GM12874 (cell line): ENCODE measurements at regions not wholly inside any gene's neighbourhood (a gene's known extent, or its start where the extent isn't known, plus 50 kb on each side); places are given as distances from the start of the nearest gene placed in this dataset.

Experiments used
- TF ChIP-seq, protein P1 (sequence below): IDR thresholded peaks from 2 replicates; pipeline ENCODE4 v1.5.1; 2011; ENCODE audit warnings: low read depth, mild to moderate bottlenecking, control low read depth, low read length, moderate library complexity; ENCODE audit not compliant: insufficient read depth

DNA sequence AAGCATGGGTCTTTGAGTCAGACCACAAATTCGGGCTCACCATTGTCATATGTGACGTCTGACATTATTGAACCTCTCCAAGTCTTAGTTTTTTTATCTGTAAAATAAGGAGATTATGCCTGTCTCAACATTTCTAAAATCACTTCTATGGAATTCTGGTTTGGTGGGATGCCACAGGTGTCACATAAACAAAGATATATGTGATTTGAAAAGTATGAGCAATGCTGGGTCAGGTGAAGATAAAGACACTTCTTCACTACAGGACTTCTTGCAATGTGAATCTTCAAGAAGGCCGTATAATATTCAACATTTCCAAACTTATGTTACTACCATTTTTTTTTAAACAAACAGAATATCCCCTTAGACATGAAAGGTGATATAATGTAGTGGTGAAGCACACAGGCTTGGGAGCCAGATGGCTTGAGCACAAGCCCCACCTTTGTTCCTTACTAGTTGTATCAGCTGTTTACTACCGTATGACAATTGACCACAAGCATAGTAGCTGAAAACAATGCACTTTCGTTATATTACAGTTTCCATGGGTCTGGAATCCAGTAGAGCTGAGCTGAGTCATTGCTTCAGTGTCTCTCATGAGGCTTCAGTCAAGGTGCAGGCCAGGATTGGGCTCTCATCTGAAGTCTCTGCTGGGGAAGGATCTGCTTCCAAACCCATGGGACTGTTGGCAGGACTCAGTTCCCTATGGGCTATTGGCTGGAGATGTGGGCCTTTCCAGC lies 87.7 kb downstream of the UTP18 start:
- TF ChIP-seq, protein P1, sequence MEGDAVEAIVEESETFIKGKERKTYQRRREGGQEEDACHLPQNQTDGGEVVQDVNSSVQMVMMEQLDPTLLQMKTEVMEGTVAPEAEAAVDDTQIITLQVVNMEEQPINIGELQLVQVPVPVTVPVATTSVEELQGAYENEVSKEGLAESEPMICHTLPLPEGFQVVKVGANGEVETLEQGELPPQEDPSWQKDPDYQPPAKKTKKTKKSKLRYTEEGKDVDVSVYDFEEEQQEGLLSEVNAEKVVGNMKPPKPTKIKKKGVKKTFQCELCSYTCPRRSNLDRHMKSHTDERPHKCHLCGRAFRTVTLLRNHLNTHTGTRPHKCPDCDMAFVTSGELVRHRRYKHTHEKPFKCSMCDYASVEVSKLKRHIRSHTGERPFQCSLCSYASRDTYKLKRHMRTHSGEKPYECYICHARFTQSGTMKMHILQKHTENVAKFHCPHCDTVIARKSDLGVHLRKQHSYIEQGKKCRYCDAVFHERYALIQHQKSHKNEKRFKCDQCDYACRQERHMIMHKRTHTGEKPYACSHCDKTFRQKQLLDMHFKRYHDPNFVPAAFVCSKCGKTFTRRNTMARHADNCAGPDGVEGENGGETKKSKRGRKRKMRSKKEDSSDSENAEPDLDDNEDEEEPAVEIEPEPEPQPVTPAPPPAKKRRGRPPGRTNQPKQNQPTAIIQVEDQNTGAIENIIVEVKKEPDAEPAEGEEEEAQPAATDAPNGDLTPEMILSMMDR, result no peak

DNA sequence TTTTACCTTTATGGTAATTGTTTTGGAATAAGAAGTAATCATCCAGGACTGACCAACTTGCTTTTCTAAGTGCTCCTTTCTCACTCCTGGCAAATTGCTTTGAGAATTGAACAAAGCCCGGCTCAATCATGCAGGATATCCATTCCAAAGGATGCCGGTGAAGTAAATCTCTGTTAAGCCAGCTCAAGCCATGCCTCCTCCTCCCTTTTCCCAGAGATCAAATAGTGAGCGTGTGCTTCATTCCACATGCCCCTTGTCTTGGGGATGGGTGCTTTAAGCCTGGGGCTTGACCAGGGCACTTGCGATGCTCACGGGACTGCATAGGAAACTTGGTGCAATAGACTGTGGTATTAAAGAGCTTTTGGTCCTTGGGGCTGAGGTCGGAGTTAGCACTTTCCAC lies 90.7 kb downstream of the UTP18 start:
- TF ChIP-seq, protein P1, result no peak

DNA sequence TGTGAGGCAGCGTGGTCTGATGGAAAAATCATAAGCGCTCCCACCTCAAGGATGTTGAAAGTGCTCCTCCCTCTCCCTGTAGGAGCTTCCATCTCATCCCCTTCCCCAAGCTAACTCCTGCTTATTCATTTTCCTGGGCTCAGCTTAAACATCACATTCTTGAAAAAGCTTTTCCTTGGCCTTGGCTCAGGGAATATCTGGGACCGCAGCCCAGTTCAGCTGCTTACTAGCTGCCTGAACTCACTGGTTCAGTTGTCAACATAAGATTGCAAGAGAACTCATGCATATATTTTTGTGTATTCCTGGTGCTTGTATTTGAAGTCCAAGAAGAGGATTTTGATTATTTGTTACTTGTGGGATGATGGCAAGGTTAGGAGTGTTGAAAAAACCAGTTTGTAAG lies 91.5 kb downstream of the UTP18 start:
- TF ChIP-seq, protein P1, result no peak

DNA sequence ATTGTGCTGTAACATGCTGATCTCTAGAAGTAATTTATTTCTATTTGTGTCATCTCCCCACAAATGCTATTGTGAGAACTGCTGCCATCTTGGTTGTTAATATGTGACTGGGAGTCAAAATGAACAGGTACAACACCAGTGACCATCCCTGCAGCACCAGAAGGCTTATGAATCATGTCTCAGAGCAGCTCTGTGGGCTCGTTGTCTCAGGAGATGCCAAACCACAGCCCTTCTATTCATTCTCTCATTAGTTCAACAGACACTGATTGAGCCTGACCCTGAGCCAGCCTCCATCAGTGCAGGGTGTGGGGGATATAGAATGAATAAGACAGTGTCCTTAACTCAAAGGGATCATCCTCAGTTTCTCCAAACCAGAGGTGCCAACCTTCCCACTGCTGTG lies 92.5 kb downstream of the UTP18 start:
- TF ChIP-seq, protein P1, result no peak

DNA sequence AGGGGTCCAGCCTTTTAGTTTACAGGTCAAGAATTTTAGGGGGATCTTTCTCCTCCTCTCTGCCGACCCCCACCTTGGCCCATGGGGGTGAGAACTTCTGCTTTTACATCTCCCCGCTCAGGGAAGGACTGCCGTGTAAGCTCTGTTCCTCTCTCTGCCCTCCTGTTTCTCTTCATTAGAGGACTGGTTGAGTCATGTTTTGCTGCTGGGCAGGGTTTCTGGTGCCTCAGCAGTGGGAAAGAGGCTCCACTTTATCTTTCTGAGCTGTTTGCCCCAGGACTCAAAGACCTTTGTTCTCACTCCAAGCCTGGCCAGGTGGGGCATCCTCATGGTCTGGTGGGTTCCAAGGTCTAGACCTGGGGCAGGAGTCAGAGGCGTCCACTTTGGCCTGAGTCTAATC lies 93.0 kb downstream of the UTP18 start:
- TF ChIP-seq, protein P1, result no peak

DNA sequence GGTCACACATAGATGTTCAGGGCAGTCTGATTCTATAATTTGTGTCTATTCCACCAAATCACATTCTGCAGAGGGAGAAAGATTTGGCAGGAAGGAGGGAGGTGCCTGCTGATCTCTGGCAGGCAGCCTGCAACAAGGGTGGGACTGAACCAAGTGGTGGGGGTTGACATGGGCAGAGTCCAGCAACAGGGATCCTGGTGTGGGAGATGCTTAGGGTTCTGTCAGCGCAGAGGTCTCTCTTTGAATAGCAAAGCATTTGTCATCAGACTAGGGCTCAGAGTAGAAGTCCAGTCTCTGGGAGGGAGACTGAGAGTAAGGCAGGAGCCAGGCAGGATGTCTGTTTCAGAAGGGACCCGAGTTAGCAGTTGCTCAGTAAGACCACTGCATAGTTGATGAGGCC lies 94.6 kb downstream of the UTP18 start:
- TF ChIP-seq, protein P1, result no peak

DNA sequence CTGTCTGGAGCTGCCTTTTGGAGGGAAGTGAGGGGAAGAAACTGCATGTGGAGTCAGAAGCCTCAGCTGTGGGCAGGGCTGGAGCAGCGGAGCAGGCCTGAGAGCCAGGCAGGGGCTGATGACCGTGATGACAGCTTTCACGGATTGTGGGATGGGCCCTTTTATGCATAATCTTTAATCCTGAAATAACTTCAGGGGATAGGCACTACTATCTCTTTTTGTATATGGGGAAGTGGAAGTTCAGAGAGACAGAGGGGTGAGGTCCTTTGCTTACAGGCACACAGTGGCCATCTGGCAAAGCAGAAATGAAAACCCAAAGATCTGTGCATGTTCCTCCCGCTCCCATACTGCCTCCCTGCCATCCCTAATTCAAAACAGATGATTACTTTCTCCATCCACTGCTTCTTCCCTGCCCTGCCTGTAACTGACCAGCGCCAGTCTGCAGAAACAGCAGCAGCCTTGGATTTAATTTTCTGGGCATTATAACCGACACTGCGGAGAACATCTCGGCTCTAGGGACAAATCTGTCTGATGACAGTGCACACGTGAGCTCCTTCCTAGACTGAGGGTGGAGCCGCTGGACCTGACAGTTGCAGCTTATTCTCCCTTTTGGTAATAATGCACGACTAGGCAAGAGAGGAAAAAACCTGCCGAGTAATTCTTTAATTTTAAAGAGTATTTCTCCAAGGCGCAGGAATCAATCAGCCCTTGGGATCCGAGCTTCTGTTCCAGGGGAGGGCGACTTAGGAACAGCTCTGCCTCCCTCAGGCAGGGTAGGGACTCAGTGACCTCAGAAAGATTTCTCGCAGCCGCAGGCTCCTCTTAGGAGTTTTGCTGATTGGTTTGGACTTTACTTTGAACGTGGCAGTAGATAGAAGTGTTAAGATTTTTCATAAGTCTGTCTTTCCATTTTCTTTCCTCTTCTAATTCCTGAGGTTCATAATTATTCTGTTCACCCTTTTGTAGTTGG lies 95.4 kb downstream of the UTP18 start:
- TF ChIP-seq, protein P1, result no peak
